NCI-H748 (cell line): ENCODE measurements at regions not wholly inside any gene's neighbourhood (a gene's known extent, or its start where the extent isn't known, plus 50 kb on each side); places are given as distances from the start of the nearest gene placed in this dataset.

Experiments used
- DNase-seq: peaks from one replicate; lab custom pipeline; 2025; ENCODE audit not compliant: unreplicated experiment; lab: John Stamatoyannopoulos, UW

DNA sequence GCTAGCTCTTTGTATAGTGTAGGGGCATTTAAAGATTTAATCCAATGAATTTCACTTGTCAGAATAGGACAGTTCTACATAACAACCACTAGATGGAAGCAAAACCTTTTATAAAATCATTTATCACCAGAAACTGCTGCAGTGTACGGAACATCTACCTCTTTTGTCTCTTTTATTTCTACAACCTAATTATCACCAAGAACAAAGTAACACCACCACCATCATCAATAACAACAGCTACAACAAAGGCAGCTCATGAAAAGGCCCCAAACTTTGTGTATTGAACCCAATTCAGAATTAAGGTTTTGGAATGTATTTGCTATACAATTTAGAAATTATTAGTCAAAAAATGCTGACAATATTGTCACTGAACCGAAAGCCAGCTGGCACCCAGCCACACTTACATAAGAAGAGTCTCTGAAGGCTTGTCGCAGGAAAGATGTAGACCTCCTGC is 260.9 kb upstream of the RPS6KA3 start:
- peak; percentile 69 for DNase-seq

DNA sequence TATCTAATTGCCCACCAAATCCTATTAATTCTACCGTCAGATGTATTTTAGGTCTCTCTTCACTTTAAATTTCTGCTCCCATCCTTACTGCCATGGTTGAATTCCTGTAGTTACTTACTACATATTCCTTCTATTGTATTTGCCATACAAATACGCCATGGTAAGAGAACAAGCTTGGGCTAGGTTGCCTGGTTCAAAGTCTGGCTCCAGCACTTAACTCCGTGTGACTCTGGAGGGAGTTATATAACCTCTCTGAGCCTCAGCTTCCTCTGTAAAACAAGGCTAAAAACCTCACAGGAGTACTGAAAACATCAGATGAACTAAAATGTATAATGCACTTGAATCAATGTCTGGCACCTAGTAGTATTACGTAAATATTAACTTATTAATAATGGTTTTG is 260.3 kb upstream of the RPS6KA3 start:
- DNase-seq = no peak

DNA sequence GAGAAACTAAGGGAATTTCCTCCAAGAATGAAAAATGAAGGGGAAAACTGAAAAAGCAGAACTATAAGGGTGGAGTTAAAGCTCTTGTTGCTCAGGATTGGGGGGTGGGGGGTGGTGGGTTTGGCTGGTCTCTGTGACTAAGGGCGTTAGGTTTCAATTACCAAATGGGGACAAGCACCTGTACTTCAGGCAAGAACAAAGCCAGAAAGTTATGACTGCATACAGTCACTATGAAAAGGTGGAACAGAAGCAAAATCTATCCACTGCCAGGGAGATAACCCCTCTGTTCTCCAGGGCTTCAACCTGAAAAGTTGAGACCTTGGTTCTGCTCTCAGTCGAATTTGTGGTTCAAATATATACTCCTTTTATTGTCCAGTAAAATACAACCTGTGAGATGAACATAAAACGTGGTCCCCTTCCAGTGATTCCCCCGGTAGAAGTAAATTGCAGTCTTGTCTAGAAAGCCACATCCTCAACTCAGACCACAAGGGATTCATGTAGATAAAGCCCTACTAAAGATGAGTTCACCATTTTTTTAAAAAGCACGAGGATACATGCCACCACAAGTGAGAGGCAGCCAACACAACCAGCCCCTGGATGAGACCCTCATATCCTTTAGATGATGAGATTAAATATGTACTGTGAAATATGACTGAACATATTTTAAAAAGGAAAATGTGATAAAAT is 257.1 kb upstream of the RPS6KA3 start:
- DNase-seq = no peak

DNA sequence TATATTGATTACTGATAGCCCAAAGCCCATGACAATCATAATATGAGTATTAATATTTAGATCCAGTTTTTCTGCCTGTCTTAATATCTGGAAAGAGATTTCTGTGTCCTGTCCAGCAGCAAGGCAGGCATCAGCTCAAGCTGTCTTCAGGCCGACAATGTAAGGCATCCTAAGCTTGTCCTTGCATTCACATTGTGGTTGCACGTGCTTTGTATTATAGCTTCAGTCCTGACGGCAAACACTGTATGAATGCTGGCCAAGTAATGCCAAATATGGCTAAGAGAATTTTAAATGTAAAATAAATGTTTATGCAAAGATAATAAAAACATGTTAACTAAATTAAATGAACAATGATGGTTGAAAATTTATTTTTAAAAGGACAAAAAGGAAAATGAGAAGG is 255.7 kb upstream of the RPS6KA3 start:
- no peak for DNase-seq

DNA sequence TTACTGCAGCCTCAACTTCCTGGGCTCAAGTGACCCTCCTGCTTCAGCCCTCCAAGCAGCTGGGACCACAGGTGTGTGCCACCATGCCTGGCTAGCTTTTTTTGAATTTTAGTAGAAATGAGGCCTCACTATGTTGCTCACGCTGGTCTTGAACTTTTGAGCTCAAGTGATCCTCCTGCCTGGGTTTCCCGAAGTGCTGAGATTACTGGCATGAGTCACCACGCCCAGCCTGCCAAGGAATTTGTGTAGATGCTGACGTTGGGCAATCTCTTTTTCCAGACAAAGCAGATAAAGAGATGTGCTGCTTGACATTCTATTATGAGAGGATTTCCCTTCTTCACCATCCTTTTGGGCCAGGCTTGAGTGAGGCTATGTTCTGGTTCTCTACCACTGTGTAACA is 254.5 kb upstream of the RPS6KA3 start:
- DNase-seq = no peak

DNA sequence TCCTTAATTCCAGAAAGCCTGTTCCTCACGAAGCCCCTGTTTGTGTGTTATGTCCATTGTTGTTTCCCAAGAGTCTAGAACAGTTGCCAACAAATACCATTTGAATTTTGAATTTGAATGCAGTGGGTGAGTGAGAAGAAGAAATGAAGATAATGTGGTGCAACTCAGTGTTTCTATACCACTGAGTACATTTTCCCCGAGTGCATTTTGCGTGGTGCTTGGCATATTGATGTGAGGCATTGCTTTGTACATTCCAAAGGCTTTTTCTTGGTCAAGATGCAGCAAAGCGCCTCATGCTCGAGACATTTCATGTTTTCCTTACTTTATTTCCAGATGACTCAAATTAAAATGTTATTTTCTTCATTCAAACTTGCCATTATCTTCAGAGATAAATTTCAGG is 253.1 kb upstream of the RPS6KA3 start:
- DNase-seq = no peak

DNA sequence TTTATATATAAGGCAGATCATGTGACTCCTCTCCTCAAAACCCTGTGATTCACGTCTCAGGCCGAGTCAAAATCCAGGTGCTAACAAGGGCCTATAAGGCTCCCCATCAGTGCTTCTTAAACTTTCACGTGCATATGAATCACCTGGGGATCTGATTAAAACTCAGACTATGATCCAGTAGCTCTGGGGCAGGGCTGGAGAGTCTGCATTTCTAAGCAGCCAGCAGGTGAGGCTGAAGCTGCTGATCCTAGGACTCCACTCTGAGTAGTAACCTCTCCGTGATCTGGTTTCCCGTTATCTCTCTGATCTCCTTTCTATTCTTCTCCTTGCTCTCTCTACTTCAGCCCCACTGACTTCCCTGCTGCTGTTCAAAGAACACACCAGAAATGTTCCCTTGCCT is 252.4 kb upstream of the RPS6KA3 start:
- DNase-seq = no peak

DNA sequence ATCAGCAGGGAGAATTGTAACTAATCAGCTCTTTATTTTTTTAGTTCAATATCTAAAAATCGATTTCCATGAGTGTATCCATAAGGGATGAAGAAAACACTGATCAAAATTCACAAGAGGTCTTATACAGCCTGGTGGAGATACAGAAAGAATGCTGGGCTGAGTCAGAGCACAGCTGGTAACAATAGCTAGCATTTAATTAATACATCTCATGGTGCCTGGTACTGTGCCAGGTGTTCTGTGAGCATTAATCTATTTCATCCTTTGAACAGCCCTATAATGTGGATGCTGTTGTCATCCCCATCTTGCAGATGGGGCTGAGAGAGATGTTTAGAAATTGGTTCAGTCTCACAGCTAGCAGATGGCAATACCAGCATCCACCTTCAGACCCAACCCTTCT is 250.9 kb upstream of the RPS6KA3 start:
- no peak for DNase-seq

DNA sequence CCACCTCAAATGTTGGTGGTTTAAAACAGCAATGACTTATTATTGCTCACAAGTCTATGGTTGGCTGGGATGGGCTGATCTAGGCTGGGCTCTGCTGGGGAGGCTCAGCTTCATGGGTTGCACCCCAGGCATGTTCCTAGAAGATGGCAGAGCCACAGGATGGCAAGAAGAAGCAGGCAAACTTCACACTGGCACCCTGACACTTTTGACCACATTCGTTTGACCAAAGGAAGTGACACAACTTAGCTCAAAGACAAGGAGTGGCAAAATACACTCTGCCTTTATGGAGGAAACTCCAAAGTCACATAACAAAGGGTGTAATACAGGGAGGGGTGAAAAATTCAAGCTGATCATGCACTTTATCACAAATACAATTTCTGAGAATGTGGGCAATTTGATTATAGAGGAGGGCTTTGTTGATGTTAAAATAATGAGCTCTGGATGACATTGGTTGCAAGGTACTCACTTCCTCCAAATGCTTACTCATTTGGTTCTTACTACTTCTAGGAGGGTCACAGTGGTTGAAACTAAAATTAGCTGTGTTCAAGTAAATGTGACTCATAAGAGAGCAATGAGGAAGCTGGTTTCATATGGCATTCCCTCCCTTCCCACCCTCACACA is 249.2 kb upstream of the RPS6KA3 start:
- no peak for DNase-seq

DNA sequence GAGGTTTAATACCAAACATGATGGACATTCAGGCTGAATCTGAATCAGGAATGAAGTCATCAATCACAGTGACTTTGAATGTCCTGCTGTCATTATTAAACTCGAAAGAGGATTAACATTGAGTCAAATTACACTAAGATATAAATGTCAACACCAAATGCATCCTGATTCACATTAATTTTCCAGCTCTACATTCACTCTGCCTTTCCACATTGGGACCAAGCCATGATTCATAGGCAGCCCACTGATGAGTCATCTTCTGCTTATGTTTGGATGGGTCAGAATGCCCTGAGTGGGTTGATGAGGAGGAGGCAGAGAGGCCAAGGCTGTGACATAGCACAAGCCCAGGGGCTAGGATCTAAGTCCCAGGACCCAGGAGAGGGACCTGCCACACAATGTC is 247.6 kb upstream of the RPS6KA3 start:
- DNase-seq = no peak

DNA sequence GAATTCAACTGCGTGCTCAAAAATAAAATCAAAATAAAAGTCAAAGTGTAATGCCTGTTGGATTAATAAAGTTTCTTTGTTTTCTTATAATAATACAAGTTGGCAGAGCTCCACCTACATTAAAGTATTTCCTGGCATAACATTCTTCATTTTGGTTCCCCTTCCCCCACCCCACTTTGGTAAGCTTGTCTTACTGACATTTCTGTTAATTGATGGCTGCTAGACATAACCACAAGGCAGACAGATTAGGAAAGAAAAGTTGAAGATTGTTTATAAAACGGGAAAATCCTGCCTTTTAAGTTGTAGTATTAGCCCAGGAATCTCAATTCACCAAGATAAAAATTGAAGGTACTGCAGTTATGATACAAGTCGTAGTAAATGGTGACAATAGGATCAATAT is 246.5 kb upstream of the RPS6KA3 start:
- DNase-seq = no peak

DNA sequence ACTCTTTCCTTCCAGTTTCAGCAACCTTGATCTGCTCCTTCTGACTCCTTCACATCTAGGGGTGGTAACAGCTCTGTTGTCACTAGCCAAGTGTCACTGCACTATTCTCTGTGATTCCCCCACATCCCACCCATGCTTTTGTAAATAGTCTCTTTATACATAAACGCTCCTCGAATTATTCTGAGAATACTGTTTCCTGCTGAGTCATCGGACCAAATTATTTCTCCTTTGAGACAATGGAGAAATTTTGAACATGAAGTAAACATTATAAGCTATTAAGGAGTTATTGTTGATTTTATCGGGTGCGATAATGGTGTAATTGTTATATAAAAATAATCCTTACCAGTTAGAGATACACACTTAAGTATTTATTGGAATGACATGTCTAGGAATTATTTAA is 245.1 kb upstream of the RPS6KA3 start:
- DNase-seq = no peak

DNA sequence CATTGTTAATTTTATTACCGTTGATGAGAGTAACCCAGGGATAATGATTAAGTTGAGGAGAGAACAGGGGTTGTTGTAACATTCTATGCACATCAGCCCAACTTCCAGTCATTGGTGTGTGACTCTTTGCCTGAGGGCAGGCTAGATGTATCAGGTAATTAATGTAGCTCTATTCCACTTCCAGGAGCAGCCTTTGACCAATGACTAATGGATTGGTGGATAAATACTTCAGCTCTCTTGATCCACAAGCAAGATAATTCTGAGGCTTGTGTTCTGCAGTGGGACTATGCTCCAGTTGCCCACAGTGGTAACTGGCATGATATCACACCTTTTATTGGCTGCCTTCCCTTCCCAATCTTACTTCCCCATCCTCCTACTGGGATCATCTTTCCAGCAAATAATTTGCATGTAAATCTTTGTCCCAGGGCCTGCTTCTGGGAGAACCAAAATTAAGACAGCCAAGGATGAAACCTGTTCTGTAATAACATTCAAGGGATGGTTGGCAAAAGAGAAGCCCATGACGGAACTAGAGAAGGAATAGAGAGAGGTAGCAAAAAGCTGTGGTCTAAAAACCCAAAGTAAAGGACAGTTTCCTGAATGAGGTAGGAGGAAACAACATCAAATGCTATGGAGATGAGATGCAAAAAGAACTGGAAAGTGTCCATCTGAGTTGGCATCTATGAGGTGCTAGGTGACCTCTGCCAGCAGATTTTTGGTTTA is 241.4 kb upstream of the RPS6KA3 start:
- no peak for DNase-seq

DNA sequence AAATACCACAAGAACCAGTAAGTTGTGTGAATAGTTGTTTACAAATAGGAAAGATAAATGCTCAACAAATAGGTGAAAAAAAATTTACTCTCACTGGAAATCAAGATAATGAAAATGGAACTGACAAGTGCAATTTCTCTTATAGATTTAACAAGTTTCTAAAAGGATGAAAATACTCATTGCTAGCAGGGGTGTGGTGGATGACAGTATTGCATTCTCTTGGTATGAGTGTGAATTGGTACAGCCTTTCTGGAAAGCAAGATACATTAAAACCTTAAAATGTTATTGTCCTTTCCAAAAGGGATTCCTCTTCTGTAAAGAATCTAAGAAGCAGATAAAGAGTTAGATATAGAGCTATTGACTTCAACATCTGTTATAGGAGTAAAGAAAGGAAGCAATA is 240.0 kb upstream of the RPS6KA3 start:
- no peak for DNase-seq

DNA sequence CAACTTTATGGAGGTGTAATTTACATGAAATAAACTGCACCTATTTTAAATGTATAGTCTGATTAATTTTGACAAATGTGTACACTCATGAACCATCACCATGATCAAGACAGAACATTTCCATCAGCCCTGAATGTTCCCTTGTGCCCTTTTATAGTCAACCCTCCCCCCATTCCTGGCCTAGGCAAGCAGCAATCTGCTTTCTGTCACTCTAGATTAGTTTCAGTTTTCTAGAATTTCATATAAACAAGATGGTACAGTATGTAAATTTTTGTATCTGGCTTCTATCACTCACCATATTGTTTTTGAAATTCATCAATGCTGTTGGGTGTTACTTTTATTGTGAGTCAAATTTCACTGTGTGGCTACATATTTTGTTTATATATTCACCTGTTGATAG is 234.2 kb upstream of the RPS6KA3 start:
- DNase-seq = no peak

DNA sequence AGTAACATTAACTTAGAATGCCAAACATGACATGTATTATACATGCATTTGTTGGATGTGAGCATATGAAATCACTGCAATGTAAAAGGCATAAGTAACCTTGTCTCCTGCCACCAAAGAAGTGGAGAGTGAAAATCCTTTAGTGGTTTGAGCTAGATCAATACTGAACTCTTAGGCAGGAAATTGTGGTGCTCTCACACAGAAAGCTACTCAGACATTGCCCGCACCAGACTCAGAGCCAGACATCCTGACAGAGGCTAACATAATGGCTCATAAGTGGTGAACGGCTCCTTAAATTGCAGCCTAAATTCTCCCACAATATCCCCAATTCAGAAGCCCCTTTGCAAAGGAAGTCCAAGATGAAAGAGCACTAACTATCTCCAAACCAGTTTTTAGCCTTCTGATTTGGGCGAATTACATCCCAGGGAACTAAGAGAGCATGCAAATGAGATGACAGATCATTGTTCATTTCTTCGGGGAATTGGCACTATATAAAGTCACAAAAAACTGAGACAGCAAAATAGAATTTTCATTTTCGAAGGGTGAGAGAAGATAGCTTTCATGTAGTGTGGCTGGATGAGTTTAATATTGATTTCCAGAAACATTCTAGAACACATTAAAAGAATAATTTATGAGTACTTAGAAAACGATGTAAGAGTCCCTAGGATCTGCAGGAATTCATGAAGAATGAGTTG is 233.6 kb upstream of the RPS6KA3 start:
- DNase-seq = no peak

DNA sequence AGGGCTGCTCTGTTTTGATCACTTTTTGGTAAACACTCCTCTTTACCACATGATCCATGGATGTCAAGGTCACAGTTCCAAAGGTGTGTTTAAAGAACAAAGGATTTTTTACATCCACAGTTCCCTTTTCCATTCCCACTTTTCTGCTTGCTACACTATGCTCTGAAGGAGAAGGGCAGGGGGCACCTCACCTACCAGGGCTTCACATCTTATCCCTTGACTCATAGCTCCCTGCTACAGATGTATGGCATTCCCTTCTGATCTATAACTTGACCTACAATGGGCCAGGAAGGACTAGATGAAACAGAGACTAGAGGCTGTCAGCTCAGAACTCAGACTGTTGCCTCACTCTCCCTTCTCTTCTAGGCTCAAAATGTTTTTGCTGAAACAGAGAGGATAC is 233.1 kb upstream of the RPS6KA3 start:
- DNase-seq = no peak

DNA sequence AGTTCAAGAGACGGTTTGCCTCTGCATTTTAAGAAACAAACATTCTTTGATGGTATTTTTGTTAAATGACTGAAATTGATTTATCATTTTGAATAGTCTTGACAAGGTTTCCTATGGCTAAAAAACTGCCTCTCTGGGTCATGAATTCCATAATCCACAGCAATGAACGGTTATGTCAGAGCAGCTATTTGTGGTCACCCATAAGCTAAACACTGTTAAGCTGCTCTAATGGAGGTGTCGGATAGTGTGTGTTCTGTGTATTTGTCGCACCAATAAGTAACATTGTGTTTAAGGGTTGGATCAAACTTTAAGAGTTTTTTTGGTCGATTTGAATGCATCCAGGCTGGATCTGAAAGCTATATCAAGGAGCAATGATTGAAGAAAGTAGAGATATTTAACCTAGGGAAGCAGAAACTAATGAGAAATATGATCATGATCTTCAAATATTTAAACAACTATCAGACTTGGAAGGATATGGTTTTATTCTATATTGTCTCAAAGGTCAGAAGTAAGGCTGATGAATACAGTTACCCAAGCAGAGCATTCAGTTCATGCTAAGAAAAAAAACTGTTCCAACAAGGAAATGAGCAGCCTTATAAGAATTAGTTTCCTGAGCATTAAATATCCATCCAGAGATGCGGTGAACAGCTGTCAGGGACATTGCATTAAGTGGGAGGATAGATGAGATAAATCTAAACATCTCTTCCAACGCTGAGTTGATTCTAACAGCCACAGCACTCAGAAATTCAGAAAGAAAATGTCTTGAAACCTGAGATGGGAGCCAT is 232.3 kb upstream of the RPS6KA3 start:
- DNase-seq = no peak

DNA sequence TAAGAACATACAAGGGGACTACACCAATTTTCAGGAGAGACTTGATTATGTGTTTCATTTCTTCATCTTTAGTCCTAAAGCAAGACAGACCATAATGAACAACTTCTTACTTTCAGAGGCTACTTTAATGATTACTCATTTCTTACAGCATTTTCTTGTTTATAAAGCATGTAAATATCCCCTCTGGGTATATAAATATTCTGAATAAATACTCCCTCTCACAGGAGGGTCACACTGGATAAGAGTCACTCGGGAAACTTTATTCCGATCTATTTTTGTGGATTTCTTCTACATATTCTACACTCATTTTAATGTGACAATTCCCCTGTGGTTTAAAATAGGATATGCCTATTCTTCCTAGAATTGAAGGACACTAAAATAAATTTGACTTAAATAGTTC is 228.9 kb upstream of the RPS6KA3 start:
- DNase-seq = no peak

DNA sequence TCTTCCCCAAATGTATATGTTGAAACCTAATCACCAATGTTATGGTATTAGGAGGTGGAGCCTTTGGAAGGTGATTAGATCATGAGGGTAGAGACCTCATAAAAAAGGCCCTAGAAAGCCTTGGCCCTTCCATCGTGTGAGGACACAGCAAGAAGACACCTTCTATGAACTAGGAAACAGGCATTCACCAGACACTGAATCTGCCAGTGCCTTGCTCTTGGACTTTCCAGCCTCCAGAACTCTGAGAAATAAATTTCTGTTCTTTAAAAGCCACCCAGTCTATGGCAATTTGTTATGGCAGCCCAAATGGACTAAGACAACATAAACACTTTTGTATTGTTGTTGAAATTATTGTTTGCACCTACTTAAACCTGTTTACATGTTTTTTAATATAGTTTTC is 221.8 kb upstream of the RPS6KA3 start:
- no peak for DNase-seq

DNA sequence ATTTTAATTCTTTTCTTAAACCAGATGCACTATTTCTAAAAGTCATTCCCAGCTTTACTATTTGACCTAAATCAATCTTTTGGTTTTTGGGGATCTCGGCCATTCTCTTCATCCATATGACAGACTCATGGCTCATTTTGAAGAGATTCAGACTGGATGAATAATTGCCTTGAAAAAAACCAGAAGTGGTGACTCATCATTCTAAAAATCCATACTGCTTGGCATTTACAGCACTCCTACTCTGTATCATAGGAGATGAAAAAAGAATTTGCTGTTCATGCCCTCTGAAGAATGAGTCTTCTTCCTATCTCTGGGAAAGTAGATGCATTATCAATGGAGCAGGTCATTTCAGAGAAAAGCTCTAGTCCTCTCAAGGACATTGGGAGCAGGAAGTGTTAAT is 220.5 kb upstream of the RPS6KA3 start:
- DNase-seq = no peak
